Right lobe of liver (tissue), 4 donors: ENCODE measurements at regions not wholly inside any gene's neighbourhood (a gene's known extent, or its start where the extent isn't known, plus 50 kb on each side); places are given as distances from the start of the nearest gene placed in this dataset.

Experiments
- CTCF ChIP-seq, 4 donors: fragments of 200-600 bp in 3 of 4; fragments of 450-650 bp in 1 of 4; IDR thresholded peaks; one replicate each; pipeline versions ENCODE4 v1.5.1 to v1.8.0; 2016 to 2022; ENCODE audit warnings: antibody characterized with exemption in 4 of 4, mild to moderate bottlenecking in 2 of 4
- POLR2A ChIP-seq: fragments of 450-650 bp; IDR thresholded peaks from one replicate; pipeline ENCODE4 v1.6.1; 2017; ENCODE audit warnings: antibody characterized with exemption, mild to moderate bottlenecking
- donor health status: DM: no; HTN: no; CAD: no.
- donor health status: DM: no; HTN: no; CAD: no.
- donor health status: DM: no; HTN: yes; CAD: no.

GRCh38 chr1:30143517-30143916 is 579.9 kb downstream of the MATN1 start:
- TF ChIP-seq CTCF (IDR thresholded peaks at IDR 0.05) (no peak), POLR2A (no peak)
